ENCODE measurements at regions not wholly inside any gene's neighbourhood (a gene's known extent, or its start where the extent isn't known, plus 50 kb on each side); places are given as distances from the start of the nearest gene placed in this dataset.

- TF ChIP-seq, protein P1, sequence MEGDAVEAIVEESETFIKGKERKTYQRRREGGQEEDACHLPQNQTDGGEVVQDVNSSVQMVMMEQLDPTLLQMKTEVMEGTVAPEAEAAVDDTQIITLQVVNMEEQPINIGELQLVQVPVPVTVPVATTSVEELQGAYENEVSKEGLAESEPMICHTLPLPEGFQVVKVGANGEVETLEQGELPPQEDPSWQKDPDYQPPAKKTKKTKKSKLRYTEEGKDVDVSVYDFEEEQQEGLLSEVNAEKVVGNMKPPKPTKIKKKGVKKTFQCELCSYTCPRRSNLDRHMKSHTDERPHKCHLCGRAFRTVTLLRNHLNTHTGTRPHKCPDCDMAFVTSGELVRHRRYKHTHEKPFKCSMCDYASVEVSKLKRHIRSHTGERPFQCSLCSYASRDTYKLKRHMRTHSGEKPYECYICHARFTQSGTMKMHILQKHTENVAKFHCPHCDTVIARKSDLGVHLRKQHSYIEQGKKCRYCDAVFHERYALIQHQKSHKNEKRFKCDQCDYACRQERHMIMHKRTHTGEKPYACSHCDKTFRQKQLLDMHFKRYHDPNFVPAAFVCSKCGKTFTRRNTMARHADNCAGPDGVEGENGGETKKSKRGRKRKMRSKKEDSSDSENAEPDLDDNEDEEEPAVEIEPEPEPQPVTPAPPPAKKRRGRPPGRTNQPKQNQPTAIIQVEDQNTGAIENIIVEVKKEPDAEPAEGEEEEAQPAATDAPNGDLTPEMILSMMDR (conservative IDR thresholded peaks at IDR 0.05), result no peak
- no peak for TF ChIP-seq EZH2 (IDR thresholded peaks at IDR 0.05; ENCODE audit: low read depth)
Measured at GRCh38 chr6:167454003-167454402, 129.1 kb downstream of the TTLL2 start.

All from PC-9 (cell line).